ENCODE measurements at regions not wholly inside any gene's neighbourhood (a gene's known extent, or its start where the extent isn't known, plus 50 kb on each side); places are given as distances from the start of the nearest gene placed in this dataset.

- POLR2A ChIA-PET: no interaction called here
- TF ChIP-seq MTA2 (IDR thresholded peaks at IDR 0.05; ENCODE audit: low read depth) (no peak), CBX5 (IDR thresholded peaks at IDR 0.05; ENCODE audit: low read depth) (no peak)
- in situ Hi-C loops (cut with MboI) (no loop called here), intact Hi-C loops (cut with micrococcal nuclease; ENCODE audit: unreplicated experiment) (no loop called here)
- DNase-seq (ENCODE audit: low read depth, low spot score): no peak
- RAD21 ChIA-PET (ENCODE audit: unreplicated experiment): no interaction called here
- no peaks in the 10 kb centered on the region for H4K20me1 ChIP-seq (ENCODE audit: control insufficient read depth, insufficient read depth)
- no peaks in the 10 kb centered on the region for H3K79me2 ChIP-seq (ENCODE audit: control insufficient read depth, insufficient read depth, low read length)
- H3K27ac ChIP-seq (ENCODE audit: control insufficient read depth, insufficient read depth): no peak overlapping the region
- no peaks in the 10 kb centered on the region for H3K36me3 ChIP-seq (ENCODE audit: control insufficient read depth in 2 of 2, insufficient read depth in 2 of 2, low read length in 1 of 2)
- H3K27me3 ChIP-seq (replicated peaks in 1 of 2; ENCODE audit: control insufficient read depth in 2 of 2, insufficient read depth in 2 of 2, low read length in 1 of 2): no peaks in the 10 kb centered on the region
- H2AFZ ChIP-seq (ENCODE audit: control insufficient read depth, low read depth, low read length): no peak overlapping the region
- no peak for FAIRE-seq
- CTCF ChIA-PET: no interaction called here
- SMC1A ChIA-PET (ENCODE audit: uncharacterized antibody, unreplicated experiment): no interaction called here
- no peak overlapping the region for H3K4me3 ChIP-seq
- ATAC-seq: no peak
- no peaks in the 10 kb centered on the region for H3K4me1 ChIP-seq (ENCODE audit: control insufficient read depth, insufficient read depth, low read length)
- H3K9me3 ChIP-seq (replicated peaks; ENCODE audit: control insufficient read depth, insufficient read depth, low read length): no peaks in the 10 kb centered on the region
- BruUV-seq (replicated peaks): no TSS peak
- H3K4me2 ChIP-seq (ENCODE audit: control insufficient read depth, insufficient read depth): no peak overlapping the region
- H3K9ac ChIP-seq (ENCODE audit: control insufficient read depth, insufficient read depth, low read length): no peak overlapping the region
Observed at GRCh38 chr15:36370731-36371112, 208.7 kb upstream of the CDIN1 start.

- TF ChIP-seq JUND (IDR thresholded peaks at IDR 0.05; ENCODE audit: low read depth, low read length) (no peak), NFXL1 (IDR thresholded peaks at IDR 0.05; ENCODE audit: borderline replicate concordance) (no peak), CHD1 (IDR thresholded peaks at IDR 0.05; ENCODE audit: low read depth, low read length) (no peak), CEBPB (IDR thresholded peaks at IDR 0.05; ENCODE audit: borderline replicate concordance in 1 of 2, low read depth in 2 of 2, low read length in 2 of 2) (no peak), ZNF274 (IDR thresholded peaks at IDR 0.05; ENCODE audit: insufficient read depth, insufficient read length) (no peak), TCF3 (IDR thresholded peaks at IDR 0.05; ENCODE audit: borderline replicate concordance, insufficient read depth, low read depth, low read length) (no peak), MYB (IDR thresholded peaks at IDR 0.05; ENCODE audit: borderline replicate concordance, low read depth, low read length) (no peak), BHLHE40 (IDR thresholded peaks at IDR 0.05; ENCODE audit: borderline replicate concordance in 1 of 2, low read depth in 2 of 2, low read length in 1 of 2) (no peak), MTA2 (IDR thresholded peaks at IDR 0.05; ENCODE audit: low read depth) (no peak), ZZZ3 (IDR thresholded peaks at IDR 0.05; ENCODE audit: control insufficient read depth, insufficient read length, low read depth) (no peak), IRF3 (IDR thresholded peaks at IDR 0.05) (no peak), ZNF24 (IDR thresholded peaks at IDR 0.05) (no peak), NRF1 (conservative IDR thresholded peaks at IDR 0.05; ENCODE audit: low read depth, low read length) (no peak), CBX5 (IDR thresholded peaks at IDR 0.05; ENCODE audit: low read depth) (no peak), CBX3 (IDR thresholded peaks at IDR 0.05; ENCODE audit: borderline replicate concordance, low read depth) (no peak)
- no peak overlapping the region for H3K9ac ChIP-seq (ENCODE audit: control insufficient read depth, insufficient read depth, low read length)
- CTCF ChIA-PET: no interaction called here
- RAD21 ChIA-PET (ENCODE audit: unreplicated experiment): no interaction called here
- no peaks in the 10 kb centered on the region for H3K27me3 ChIP-seq (replicated peaks in 1 of 2; ENCODE audit: control insufficient read depth in 2 of 2, insufficient read depth in 2 of 2, low read length in 1 of 2)
- no peak overlapping the region for H3K4me3 ChIP-seq
- no peaks in the 10 kb centered on the region for H3K36me3 ChIP-seq (ENCODE audit: control insufficient read depth in 2 of 2, insufficient read depth in 2 of 2, low read length in 1 of 2)
- FAIRE-seq (no peak), ATAC-seq (no peak), DNase-seq (ENCODE audit: low read depth, low spot score) (no peak)
- no peaks in the 10 kb centered on the region for H3K79me2 ChIP-seq (ENCODE audit: control insufficient read depth, insufficient read depth, low read length)
- no TSS peak for BruUV-seq (replicated peaks)
- H2AFZ ChIP-seq (ENCODE audit: control insufficient read depth, low read depth, low read length): no peak overlapping the region
- SMC1A ChIA-PET (ENCODE audit: uncharacterized antibody, unreplicated experiment): no interaction called here
- no peak overlapping the region for H3K27ac ChIP-seq (ENCODE audit: control insufficient read depth, insufficient read depth)
- no peaks in the 10 kb centered on the region for H4K20me1 ChIP-seq (ENCODE audit: control insufficient read depth, insufficient read depth)
- POLR2A ChIA-PET: no interaction called here
- intact Hi-C loops (cut with micrococcal nuclease; ENCODE audit: unreplicated experiment): no loop called here
- H3K4me1 ChIP-seq (ENCODE audit: control insufficient read depth, insufficient read depth, low read length): no peaks in the 10 kb centered on the region
- in situ Hi-C loops (cut with MboI): no loop called here
- H3K9me3 ChIP-seq (replicated peaks; ENCODE audit: control insufficient read depth, insufficient read depth, low read length): no peaks in the 10 kb centered on the region
- no peak overlapping the region for H3K4me2 ChIP-seq (ENCODE audit: control insufficient read depth, insufficient read depth)
Observed at GRCh38 chr15:36371509-36371908, 207.9 kb upstream of the CDIN1 start.

Data from GM12878 (cell line).